Motor neuron (in vitro differentiated cells): ENCODE measurements at regions not wholly inside any gene's neighbourhood (a gene's known extent, or its start where the extent isn't known, plus 50 kb on each side); places are given as distances from the start of the nearest gene placed in this dataset.
"Not testable (repeated sequence)": the region's sequence is repeated elsewhere in the genome, so short reads cannot be mapped to it uniquely, and the experiment has no call there.

Experiments
- ATAC-seq, 8 experiments: fragments of 200-7000 bp; cut with Tn5 transposase; replicated peaks in 6 of 8; 2 replicates each; pipeline ENCODE4 v1.8.0; 2021; ENCODE audit warnings: mild to moderate bottlenecking in 8 of 8, moderate library complexity in 8 of 8
- H3K27ac ChIP-seq, 2 donors: fragments of 250-450 bp; sonication (Bioruptor Pico); 2 replicates each; pipeline ENCODE4 v1.9.0; 2021; ENCODE audit warnings: antibody characterized with exemption in 2 of 2, mild to moderate bottlenecking in 2 of 2, moderate library complexity in 1 of 2
- H3K4me1 ChIP-seq, 2 donors: fragments of 250-450 bp; sonication (Bioruptor Pico); replicated peaks in 1 of 2; 2 replicates each; pipeline ENCODE4 v1.6.1; 2021; ENCODE audit warnings: antibody characterized with exemption in 2 of 2, mild to moderate bottlenecking in 2 of 2, moderate library complexity in 1 of 2
- H3K4me3 ChIP-seq, 5 donors: fragments of 250-450 bp; sonication (Bioruptor Pico); 2 replicates each; pipeline ENCODE4 v1.9.0; 2021; ENCODE audit warnings: antibody characterized with exemption in 5 of 5, mild to moderate bottlenecking in 5 of 5, moderate library complexity in 4 of 5
- WGBS, 10 experiments: fragments of 450-650 bp; shearing (Covaris generic); methylation state at CpG; one replicate each; pipeline ENCODE4 v1.0.0; 2022; 5-methylcytosine and 5-hydroxymethylcytosine counted together
- in situ Hi-C, 9 experiments: fragments of 400-800 bp; cut with MboI; loops; one replicate each; pipeline ENCODE4 v1.15.0; 2021; ENCODE audit warnings: low sequenced_read_pairs in 9 of 9, low pct_unique_long_range_greater_than_20kb in 2 of 9; ENCODE audit not compliant: unreplicated experiment in 9 of 9

DNA sequence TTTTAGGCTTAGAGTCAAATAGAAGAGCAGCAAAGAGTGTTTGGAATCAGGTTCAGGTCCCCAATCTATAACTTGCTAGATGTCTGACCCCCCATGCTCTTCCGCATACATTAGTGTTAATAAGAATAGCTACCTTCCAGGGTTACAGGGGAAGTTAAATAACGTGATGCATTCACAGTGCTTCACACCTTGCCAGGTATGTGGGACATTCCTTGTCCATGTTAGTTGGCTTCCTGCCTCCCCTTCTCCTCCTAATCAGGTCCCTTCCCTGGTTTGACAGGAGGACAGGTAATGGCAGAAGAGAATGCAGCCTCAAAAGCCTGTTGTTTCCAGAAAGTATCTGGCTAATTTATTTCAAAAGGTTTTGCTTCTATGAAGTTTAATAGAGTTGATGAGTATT is 248.7 kb downstream of the MID1IP1 start:
- WGBS, 10 experiments: 65 to 100% methylated on average over 1 to 2 of the region's 2 CpGs; no CpG with 5 or more reads in 8 of the 10 experiments
- ATAC-seq: no peak
- no peak overlapping the region for H3K4me3 ChIP-seq
- peaks cover 2% of the 10 kb centered on the region in 2 donors for H3K4me1 ChIP-seq
- in situ Hi-C loops: no loop called here
- no peak overlapping the region for H3K27ac ChIP-seq

- WGBS, 10 experiments: 30 to 64% (median 40%) methylated on average over 1 to 4 of the region's 4 CpGs; no CpG with 5 or more reads in 7 of the 10 experiments
- Histone ChIP-seq H3K4me1 (peaks cover 2% of the 10 kb centered on the region in 2 donors), H3K4me3 (no peak overlapping the region), H3K27ac (no peak overlapping the region)
- ATAC-seq: no peak
- in situ Hi-C loops: no loop called here
Measured at GRCh38 chrX:39050427-39050826, 249.2 kb downstream of the MID1IP1 start.

- Histone ChIP-seq H3K4me3 (no peak overlapping the region), H3K4me1 (peaks cover 2% of the 10 kb centered on the region in 2 donors), H3K27ac (no peak overlapping the region)
- in situ Hi-C loops: no loop called here
- 40% methylated on average over 2 of the region's 2 CpGs; no CpG with 5 or more reads in 9 of the 10 experiments for WGBS, 10 experiments
- ATAC-seq: no peak
Measured at GRCh38 chrX:39052751-39053150, 251.5 kb downstream of the MID1IP1 start.

GRCh38 chrX:39058724-39059123 is 257.5 kb downstream of the MID1IP1 start:
- Histone ChIP-seq H3K4me1 (no peaks in the 10 kb centered on the region), H3K4me3 (no peak overlapping the region), H3K27ac (no peak overlapping the region)
- ATAC-seq: no peak
- in situ Hi-C loops: no loop called here
- WGBS, 10 experiments: 40 to 50% methylated on average over 2 to 3 of the region's 3 CpGs; no CpG with 5 or more reads in 8 of the 10 experiments

DNA sequence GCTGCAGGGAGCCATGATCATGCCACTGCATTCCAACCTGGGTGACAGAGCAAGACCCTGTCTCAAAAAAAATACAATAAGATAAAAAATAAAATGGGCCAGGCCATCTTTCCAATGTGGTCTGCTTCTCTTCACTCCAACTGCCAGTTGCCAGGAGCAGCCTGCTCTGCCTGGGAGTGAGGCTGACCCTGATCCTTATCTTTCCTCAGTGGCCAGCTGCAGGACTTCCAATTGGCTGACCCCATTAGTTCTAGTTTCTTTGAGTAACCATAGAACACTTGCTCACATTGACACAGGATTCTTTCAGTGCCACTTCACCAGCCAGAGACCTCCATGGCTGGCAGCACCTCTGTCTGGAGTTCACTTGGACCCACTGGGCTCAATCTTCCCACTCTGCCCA is 258.6 kb downstream of the MID1IP1 start:
- ATAC-seq: no peak
- H3K4me3 ChIP-seq: no peak overlapping the region
- H3K4me1 ChIP-seq: peaks cover 0 to under 1% of the 10 kb centered on the region in 2 donors
- in situ Hi-C loops: no loop called here
- no peak overlapping the region for H3K27ac ChIP-seq

DNA sequence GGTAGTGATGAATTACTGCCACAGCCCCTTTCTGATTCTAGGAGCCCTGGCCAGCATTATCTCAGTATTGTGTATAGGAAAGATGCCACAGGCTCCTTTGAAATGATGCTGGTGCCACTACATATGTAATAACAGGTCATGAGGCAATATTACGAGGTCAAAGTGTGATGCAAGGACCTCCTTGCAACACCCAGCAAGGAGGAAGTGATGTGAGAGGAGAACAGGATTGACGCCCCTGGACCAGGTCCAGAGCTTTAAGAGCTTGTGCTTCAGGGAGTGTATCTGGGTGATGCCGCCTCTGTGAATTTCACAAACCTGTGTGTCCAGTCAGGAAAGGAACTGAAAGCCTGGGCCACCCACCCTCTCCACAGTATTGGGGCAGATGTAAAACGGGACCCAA is 261.8 kb downstream of the MID1IP1 start:
- H3K4me3 ChIP-seq: no peak overlapping the region
- no peak overlapping the region for H3K27ac ChIP-seq
- WGBS, 10 experiments: 59% methylated on average over 2 of the region's 4 CpGs; no CpG with 5 or more reads in 9 of the 10 experiments
- peaks cover 6 to 9% of the 10 kb centered on the region in 2 donors for H3K4me1 ChIP-seq
- ATAC-seq: peak in 1 of 8 experiments; percentile 28
- in situ Hi-C loops: no loop called here

GRCh38 chrX:39063702-39064101 is 262.4 kb downstream of the MID1IP1 start:
- H3K4me3 ChIP-seq: no peak overlapping the region
- no peak overlapping the region for H3K27ac ChIP-seq
- in situ Hi-C loops: no loop called here
- no peak for ATAC-seq
- H3K4me1 ChIP-seq: peaks cover 6 to 9% of the 10 kb centered on the region in 2 donors

GRCh38 chrX:39065051-39065871 is 264.0 kb downstream of the MID1IP1 start:
- H3K4me3 ChIP-seq: no peak overlapping the region
- 24 to 90% (median 25%) methylated on average over 2 to 12 of the region's 21 CpGs; no CpG with 5 or more reads in 7 of the 10 experiments for WGBS, 10 experiments
- H3K4me1 ChIP-seq: peaks cover 6 to 9% of the 10 kb centered on the region in 2 donors
- peak in 5 of 8 experiments; percentile 62 to 77 (median 67) for ATAC-seq
- in situ Hi-C loops: no loop called here
- no peak overlapping the region for H3K27ac ChIP-seq

DNA sequence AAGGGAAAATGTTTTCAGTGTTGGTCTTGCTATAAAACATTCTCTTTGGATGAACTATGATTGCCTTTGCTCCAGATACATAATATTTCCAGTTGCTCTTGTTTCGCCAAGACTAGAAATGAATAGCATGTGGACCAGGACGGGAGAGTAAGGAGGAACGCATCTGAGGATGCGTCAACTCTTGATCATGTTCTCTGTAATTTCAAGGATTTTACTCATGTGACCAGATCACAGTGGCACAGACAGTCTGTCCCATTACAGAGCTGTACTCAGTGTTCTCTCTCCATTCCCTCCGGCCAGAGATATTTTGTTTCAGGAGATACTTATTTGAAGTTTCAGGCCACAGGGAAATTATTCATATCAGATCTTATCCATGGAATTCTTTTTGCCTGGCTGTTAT is 266.6 kb downstream of the MID1IP1 start:
- in situ Hi-C loops: no loop called here
- peak in 1 of 8 experiments; percentile 29 for ATAC-seq
- 43 to 92% (median 72%) methylated on average over 2 to 4 of the region's 5 CpGs; no CpG with 5 or more reads in 5 of the 10 experiments for WGBS, 10 experiments

GRCh38 chrX:39068634-39069033 is 267.4 kb downstream of the MID1IP1 start:
- no CpG with 5 or more reads among the region's 1 CpG for WGBS, 10 experiments
- H3K27ac ChIP-seq, in situ Hi-C loops, ATAC-seq, H3K4me3 ChIP-seq, H3K4me1 ChIP-seq: not testable (repeated sequence)

More for the DNA sequence above, 266.6 kb downstream of the MID1IP1 start:
- Histone ChIP-seq H3K4me3 (no peak overlapping the region), H3K27ac (no peak overlapping the region), H3K4me1 (peaks cover 6 to 9% of the 10 kb centered on the region in 2 donors)

DNA sequence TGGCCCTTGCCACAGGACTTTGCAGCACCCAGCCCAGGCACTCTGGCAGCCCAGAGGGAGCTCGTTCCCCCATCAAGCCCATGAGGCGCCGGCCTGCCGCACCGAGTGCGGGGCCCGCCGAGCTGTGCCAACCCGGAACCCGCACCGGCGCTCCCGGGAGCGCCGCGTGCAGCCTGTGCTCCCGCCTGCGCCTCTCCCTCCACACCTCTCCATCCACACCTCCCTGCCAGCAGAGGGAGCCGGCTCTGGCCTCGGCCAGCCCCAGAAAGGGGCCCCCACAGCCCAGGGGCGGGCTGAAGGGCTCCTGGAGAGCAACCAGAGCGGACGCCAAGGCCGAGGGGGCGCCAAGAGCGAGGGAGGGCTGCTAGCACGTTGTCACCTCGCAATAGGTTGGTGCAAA is 268.8 kb downstream of the MID1IP1 start:
- peaks cover 6 to 7% of the 10 kb centered on the region in 2 donors for H3K4me1 ChIP-seq
- WGBS, 10 experiments: no CpG with 5 or more reads among the region's 28 CpGs
- no peak overlapping the region for H3K4me3 ChIP-seq
- no peak overlapping the region for H3K27ac ChIP-seq
- in situ Hi-C loops: no loop called here
- ATAC-seq: no peak

- in situ Hi-C loops: no loop called here
- H3K4me1 ChIP-seq: no peaks in the 10 kb centered on the region
- 47 to 60% methylated on average over 1 to 2 of the region's 2 CpGs; no CpG with 5 or more reads in 8 of the 10 experiments for WGBS, 10 experiments
- no peak overlapping the region for H3K4me3 ChIP-seq
- no peak overlapping the region for H3K27ac ChIP-seq
- ATAC-seq: no peak
Measured at GRCh38 chrX:39073131-39073530, 271.9 kb downstream of the MID1IP1 start.

- Histone ChIP-seq H3K4me3 (no peak overlapping the region), H3K4me1 (peaks cover 4% of the 10 kb centered on the region in 2 donors), H3K27ac (no peak overlapping the region)
- peak in 4 of 8 experiments; percentile 30 to 48 (median 38) for ATAC-seq
- in situ Hi-C loops: no loop called here
- 0 to 45% (median 40%) methylated on average over 1 of the region's 1 CpG; no CpG with 5 or more reads in 7 of the 10 experiments for WGBS, 10 experiments
Measured at GRCh38 chrX:39096599-39096998, 295.3 kb downstream of the MID1IP1 start.

- no peaks in the 10 kb centered on the region for H3K4me1 ChIP-seq
- in situ Hi-C loops: no loop called here
- 67 to 100% (median 70%) methylated on average over 1 of the region's 1 CpG; no CpG with 5 or more reads in 7 of the 10 experiments for WGBS, 10 experiments
- H3K4me3 ChIP-seq: no peak overlapping the region
- no peak for ATAC-seq
- no peak overlapping the region for H3K27ac ChIP-seq
Measured at GRCh38 chrX:39104745-39105144, 303.5 kb downstream of the MID1IP1 start.
